Muscle of leg (tissue), 3 donors: ENCODE measurements at regions not wholly inside any gene's neighbourhood (a gene's known extent, or its start where the extent isn't known, plus 50 kb on each side); places are given as distances from the start of the nearest gene placed in this dataset.
A peak's percentile ranks its signal among the peaks of the same experiment; 100 is the strongest.

ENCODE experiments used
- DNase-seq: peaks from one replicate; pipeline ENCODE4 v3.0.0; 2013
- H3K27ac ChIP-seq: one replicate; pipeline ENCODE4 v1.5.1; 2013; ENCODE audit warnings: mild to moderate bottlenecking, low read length, control low read depth
- H3K27me3 ChIP-seq: one replicate; pipeline ENCODE4 v1.6.1; 2013; ENCODE audit warnings: low read length; ENCODE audit not compliant: control insufficient read depth, insufficient read depth
- H3K36me3 ChIP-seq: one replicate; pipeline ENCODE4 v1.6.1; 2013; ENCODE audit warnings: low read length; ENCODE audit not compliant: control insufficient read depth, insufficient read depth
- H3K4me1 ChIP-seq: one replicate; pipeline ENCODE4 v1.6.1; 2013; ENCODE audit warnings: low read length; ENCODE audit not compliant: control insufficient read depth, insufficient read depth
- H3K4me3 ChIP-seq: one replicate; pipeline ENCODE4 v1.5.1; 2013; ENCODE audit warnings: low read length, control low read depth
- H3K9me3 ChIP-seq: replicated peaks from 2 replicates; pipeline ENCODE4 v1.6.1; 2013; ENCODE audit warnings: low read depth, low read length; ENCODE audit not compliant: control insufficient read depth
- WGBS: methylation state at CpG from one replicate; pipeline ENCODE4 v1.1.5; 2013; ENCODE audit warnings: missing lambda C conversion rate; ENCODE audit not compliant: insufficient coverage; 5-methylcytosine and 5-hydroxymethylcytosine counted together

DNA sequence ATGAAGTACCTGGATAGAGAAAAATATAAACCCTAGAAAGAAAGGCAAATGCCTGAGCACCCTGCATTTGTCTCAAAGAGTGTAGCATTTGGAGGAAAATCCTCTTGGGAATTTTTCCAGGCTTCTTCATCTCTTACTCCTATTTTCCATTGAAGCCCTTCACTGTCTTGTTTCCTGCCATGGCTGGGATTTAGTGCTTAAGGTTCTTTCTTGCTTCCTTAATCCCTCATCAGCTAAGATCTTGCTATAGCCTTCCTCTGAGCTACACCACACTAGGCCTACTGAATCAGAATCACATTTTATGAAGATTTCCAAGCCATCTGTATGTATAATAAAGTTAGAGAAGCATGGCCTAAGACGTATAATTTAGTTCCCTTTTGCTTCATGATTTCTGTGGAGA is 97.5 kb upstream of the PHYHIPL start:
- no peak for DNase-seq
- Histone ChIP-seq H3K36me3 (no peaks in the 10 kb centered on the region), H3K4me3 (no peak overlapping the region), H3K9me3 (no peaks in the 10 kb centered on the region), H3K4me1 (no peaks in the 10 kb centered on the region), H3K27ac (no peak overlapping the region), H3K27me3 (no peaks in the 10 kb centered on the region)
- no CpG with 5 or more reads among the region's 1 CpG for WGBS

DNA sequence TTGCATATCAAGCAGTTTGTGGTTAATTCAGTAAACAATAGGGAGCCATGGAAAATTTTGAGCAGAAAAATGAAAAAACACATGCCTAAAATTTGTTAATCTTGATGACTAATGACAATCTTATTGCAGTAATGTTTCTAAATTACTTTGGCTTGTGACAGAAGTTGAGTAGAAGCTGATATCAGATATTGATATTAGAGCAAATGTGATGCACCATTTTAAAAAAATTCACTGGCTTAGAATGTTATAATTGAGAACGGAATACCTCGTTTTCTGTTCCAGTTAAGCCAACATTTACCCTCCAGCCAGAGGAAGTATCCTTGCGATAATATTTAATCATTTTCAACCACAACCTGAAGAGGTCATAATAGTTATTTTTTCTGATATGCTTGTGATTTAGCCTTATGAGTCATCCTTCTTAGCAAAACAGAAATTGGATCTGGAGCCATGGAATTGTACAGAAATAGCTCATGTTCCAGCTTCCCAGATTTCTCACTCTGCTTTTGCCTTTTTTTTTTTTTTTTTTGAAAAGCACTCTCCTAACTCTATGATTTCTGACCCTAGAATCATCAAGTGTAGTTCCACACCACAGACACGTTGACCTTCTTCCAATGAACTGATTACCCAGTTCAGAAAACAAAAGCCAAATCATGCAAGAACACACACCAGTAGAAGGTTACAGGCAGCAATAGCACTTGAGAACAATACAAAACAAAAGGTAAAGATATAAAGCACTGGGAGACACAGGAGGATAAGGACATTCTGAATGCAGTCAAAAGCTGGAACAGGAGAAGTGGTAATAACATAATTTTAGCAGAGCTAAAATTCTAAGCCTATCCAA is 96.8 kb upstream of the PHYHIPL start:
- Histone ChIP-seq H3K4me1 (no peaks in the 10 kb centered on the region), H3K27me3 (no peaks in the 10 kb centered on the region), H3K36me3 (no peaks in the 10 kb centered on the region), H3K4me3 (no peak overlapping the region), H3K27ac (peak overlapping the region; percentile 63), H3K9me3 (no peaks in the 10 kb centered on the region)
- no CpG with 5 or more reads among the region's 4 CpGs for WGBS
- peak; percentile 94 for DNase-seq

DNA sequence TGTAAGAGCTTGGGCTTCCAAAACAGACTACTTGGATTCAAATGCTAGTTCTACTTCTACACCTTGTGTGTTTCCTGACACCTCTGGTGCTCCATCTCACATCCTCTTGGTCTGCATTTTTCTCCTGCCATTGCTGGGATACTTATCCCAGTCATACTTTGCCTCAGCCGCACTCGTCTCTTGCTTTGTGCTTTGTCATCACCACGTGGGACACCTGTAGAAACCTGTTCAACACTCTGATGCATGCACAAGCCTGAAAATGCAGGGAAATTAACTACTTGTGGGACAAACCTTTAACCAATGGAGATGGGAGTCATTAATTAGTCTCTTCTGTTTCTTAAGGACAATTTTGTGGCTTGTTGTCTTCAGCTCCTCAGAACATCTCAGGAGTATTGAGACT is 94.2 kb upstream of the PHYHIPL start:
- no peaks in the 10 kb centered on the region for H3K36me3 ChIP-seq
- H3K27me3 ChIP-seq: no peaks in the 10 kb centered on the region
- WGBS: no CpG with 5 or more reads among the region's 3 CpGs
- no peaks in the 10 kb centered on the region for H3K9me3 ChIP-seq
- no peak overlapping the region for H3K27ac ChIP-seq
- no peak overlapping the region for H3K4me3 ChIP-seq
- DNase-seq: no peak
- H3K4me1 ChIP-seq: no peaks in the 10 kb centered on the region

DNA sequence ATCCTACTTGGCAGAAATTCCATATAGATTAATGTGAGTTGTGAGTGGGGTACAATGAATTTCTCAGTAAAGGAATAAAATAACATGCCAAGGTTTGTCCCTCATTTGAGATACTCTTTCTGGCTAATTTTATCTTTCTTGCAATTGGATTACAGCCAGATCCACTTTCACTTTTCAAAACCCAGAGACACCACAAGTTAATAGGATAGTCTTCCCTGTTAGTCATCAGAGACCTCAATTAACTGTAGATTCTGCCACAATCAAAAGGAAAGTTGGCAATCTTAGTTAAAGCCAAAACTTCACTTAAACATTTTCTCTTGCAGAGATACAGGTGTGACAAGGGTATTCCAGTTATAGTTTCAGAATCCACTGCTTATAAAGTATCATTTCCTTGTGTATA is 91.4 kb upstream of the PHYHIPL start:
- Histone ChIP-seq H3K27me3 (no peaks in the 10 kb centered on the region), H3K4me3 (no peak overlapping the region), H3K9me3 (no peaks in the 10 kb centered on the region), H3K27ac (no peak overlapping the region), H3K36me3 (no peaks in the 10 kb centered on the region), H3K4me1 (no peaks in the 10 kb centered on the region)
- DNase-seq: no peak

DNA sequence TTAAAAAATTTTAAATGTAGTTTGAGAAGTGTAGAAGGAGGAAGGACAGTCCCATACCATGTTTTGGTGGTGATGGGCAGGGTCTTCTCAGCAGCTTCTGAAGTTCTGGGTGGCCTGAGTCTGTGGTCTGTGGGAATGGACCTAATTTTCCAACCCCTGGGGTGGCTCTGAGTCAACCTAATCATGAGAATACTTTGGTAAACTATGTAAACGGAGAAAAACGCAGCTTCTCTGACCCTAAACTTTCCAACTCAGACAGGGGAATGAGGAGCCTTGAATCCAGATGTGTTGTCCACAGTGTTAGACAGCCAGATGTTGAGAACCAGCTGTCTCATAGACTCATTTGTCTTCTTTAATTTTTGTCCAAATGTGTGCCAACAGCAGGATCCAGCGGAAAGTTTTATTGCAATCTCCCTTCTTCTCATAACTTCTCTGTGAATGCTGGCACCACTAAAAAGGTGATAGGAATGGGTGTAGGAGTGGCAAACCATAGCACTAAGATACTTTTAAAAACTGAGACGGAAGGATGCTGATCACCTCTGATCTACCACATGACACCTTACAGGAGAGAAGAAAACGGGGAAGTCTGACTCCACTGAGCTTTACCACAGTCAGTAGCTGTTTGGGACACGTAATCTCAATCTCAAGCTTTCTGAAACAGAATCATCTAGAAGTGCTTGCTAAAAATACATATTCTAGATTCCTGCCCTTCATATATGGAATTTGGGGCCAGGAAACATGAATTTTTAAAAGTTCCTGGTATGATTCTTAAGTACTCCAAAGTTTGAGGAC is 90.5 kb upstream of the PHYHIPL start:
- Histone ChIP-seq H3K4me1 (no peaks in the 10 kb centered on the region), H3K36me3 (no peaks in the 10 kb centered on the region), H3K27me3 (no peaks in the 10 kb centered on the region), H3K27ac (no peak overlapping the region), H3K9me3 (no peaks in the 10 kb centered on the region), H3K4me3 (no peak overlapping the region)
- 60% methylated on average over 3 of the region's 6 CpGs for WGBS
- DNase-seq: peak; percentile 29

DNA sequence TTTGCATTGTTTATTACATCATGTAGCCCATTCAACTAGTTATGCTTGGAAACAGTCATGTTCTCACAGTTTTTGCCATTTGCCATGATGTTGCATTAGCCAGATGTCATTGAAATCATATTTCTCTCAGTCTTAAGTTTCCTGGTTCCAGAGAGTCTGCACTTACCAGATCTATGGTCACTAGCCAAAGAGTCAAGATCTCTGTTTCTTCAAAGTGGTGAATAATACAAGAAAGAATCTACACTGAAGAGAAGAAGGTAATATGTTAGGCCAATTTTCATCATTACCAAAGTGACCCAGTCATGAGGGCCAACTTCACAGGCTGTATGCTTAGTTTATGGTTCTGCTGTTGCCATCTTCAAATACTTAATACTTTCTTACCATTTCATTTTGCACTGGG is 89.0 kb upstream of the PHYHIPL start:
- no peaks in the 10 kb centered on the region for H3K27me3 ChIP-seq
- H3K4me1 ChIP-seq: no peaks in the 10 kb centered on the region
- DNase-seq: no peak
- H3K9me3 ChIP-seq: no peaks in the 10 kb centered on the region
- no peak overlapping the region for H3K27ac ChIP-seq
- H3K36me3 ChIP-seq: no peaks in the 10 kb centered on the region
- H3K4me3 ChIP-seq: no peak overlapping the region

DNA sequence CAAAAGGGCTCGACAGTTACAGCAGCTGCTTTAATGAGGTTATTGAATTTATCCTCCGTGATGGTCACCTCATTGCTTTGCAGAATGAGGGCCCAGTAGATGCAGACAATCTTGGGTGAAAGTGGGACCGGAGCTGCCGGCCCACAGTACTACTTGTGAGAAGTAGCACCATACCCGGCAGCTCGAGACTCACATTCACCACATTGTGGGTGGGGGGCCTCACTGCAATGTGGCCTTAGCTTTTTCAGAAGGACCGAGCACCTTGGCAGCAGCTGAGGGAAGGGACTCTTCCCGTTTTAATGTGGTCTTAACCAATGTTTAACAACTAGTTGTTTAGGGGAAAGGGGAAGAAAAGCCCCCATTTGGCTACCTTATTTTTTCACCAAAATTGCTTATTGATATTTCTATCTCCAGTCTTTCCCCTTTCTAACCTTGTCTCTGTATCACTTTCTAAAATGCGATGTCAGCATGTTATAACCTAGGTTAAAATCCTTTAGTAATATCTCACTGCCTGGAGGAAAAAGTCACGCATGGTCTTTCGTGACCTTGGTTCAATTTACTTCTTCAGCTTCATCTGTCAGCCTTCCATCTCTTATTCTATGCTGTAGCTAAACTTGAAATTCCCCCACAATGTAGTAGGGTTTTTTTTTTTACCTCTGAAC is 87.4 kb upstream of the PHYHIPL start:
- no peak overlapping the region for H3K4me3 ChIP-seq
- no peak overlapping the region for H3K27ac ChIP-seq
- WGBS: 93% methylated on average over 4 of the region's 11 CpGs
- no peak for DNase-seq
- H3K36me3 ChIP-seq: no peaks in the 10 kb centered on the region
- H3K9me3 ChIP-seq: no peaks in the 10 kb centered on the region
- H3K27me3 ChIP-seq: no peaks in the 10 kb centered on the region
- no peaks in the 10 kb centered on the region for H3K4me1 ChIP-seq

DNA sequence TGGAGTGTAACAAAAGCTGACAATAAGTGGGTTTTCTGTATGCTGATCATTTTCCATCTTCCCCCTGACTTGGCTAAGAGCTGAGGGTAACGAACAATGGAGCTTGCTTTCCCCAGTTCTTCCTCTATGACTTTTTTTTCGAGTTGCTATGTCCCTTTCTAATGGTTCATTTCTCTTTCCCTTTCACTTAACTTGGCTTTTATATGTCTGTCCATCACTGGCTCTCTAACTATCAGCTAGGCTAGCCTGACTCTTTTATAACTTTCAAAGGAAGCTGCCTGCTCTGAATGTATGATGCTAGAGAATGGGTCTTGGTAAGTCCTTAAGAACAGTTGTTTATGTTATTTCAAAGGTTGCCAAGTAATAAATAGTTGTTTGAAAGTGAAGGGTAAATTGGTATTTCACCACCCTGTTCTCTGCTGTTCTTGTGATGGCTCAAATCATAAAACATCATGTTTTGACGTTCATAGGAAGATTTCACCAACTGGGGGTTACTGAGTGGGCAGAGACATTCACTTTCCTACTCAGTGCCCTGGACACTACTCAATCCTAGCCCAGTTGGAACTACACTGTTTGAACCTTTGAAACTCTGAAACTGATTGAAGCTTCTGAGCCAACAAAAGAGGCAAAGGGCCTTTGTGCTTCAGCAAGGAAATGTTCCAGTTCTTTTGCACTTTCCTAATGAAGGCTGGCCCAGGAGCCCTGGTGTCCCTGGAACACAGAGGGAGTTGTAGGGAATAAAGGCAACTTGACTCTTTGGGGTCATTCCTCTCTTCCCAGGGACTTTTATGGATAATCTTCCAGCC is 85.4 kb upstream of the PHYHIPL start:
- Histone ChIP-seq H3K36me3 (no peaks in the 10 kb centered on the region), H3K4me3 (no peak overlapping the region), H3K27me3 (no peaks in the 10 kb centered on the region), H3K27ac (no peak overlapping the region), H3K4me1 (no peaks in the 10 kb centered on the region), H3K9me3 (no peaks in the 10 kb centered on the region)
- 72% methylated on average over 2 of the region's 3 CpGs for WGBS
- DNase-seq: no peak

DNA sequence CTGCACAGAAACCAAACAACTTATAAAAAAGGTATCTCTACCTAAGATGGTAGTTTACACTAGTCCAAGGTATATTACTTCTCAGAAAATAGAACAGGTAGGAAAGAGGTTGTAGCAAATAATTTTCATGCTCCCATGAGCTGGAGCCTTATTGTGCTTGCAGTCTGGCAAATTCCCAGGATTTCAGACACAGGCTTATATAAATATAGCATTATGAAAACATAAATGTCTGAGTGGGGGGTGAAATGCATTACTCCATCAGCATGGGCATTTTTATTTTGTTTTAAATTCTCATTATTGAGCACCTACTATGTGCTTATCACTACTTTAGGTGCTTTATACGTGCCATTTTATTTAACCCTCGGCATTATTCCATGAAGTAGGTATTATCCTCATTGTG is 83.0 kb upstream of the PHYHIPL start:
- Histone ChIP-seq H3K36me3 (no peaks in the 10 kb centered on the region), H3K4me3 (no peak overlapping the region), H3K4me1 (no peaks in the 10 kb centered on the region), H3K27me3 (no peaks in the 10 kb centered on the region), H3K27ac (no peak overlapping the region), H3K9me3 (no peaks in the 10 kb centered on the region)
- WGBS: no CpG with 5 or more reads among the region's 2 CpGs
- DNase-seq: peak; percentile 61

DNA sequence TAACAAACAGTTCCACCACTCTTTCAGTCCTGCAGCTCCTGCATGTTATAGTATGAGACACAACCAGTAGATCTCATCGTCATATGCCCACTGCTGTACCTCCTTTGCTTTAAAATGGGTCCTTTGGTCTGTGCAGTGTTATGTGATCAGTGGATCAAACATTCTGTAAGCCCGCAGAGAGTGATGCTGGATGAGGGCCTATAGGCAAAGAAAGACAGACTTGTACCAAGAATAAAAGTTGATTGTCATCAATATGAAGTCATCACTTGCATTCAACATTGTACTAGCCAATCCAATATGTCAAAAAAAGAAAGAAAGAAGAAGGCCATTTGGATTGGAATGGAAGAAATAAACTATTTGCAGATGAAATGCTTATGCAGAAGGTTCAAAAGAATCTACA is 79.8 kb upstream of the PHYHIPL start:
- WGBS: no CpG with 5 or more reads among the region's 2 CpGs
- Histone ChIP-seq H3K27me3 (no peaks in the 10 kb centered on the region), H3K9me3 (no peaks in the 10 kb centered on the region), H3K4me3 (no peak overlapping the region), H3K4me1 (peaks cover 4% of the 10 kb centered on the region), H3K36me3 (no peaks in the 10 kb centered on the region), H3K27ac (no peak overlapping the region)
- no peak for DNase-seq
